ELR (cell line): ENCODE measurements at regions not wholly inside any gene's neighbourhood (a gene's known extent, or its start where the extent isn't known, plus 50 kb on each side); places are given as distances from the start of the nearest gene placed in this dataset.
A peak's percentile ranks its signal among the peaks of the same experiment; 100 is the strongest.
"Not testable (repeated sequence)": the region's sequence is repeated elsewhere in the genome, so short reads cannot be mapped to it uniquely, and the experiment has no call there.

Source experiments
- DNase-seq: peaks from one replicate; pipeline ENCODE4 v3.0.0-alpha.2; 2015; ENCODE audit warnings: low read depth

DNA sequence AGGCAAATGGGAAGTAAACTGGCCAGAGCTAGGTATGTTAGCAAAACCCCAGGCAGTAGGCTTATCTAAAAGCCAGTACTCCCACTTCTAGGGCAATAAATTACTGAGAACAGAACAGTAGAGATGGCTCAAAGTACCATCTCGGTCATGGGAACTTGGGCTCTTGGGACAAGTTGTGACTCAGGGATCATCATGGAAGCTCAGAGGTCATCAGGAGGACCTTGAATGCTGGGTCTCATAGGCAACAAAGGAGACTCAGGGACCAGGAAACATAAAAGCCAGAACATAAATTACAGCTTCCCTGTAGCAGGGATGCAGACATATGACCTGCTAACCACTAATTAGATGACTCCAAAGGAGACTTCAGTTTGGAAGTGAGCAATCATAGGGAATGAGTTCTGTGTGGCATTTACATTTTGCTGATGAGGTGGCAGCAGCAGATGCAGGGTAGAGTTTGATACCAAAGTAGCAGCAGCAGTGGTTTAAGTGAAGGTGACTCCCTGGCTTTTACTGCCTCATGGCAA, 97.6 kb upstream of the SCAF11 start:
- DNase-seq, result no peak

DNA sequence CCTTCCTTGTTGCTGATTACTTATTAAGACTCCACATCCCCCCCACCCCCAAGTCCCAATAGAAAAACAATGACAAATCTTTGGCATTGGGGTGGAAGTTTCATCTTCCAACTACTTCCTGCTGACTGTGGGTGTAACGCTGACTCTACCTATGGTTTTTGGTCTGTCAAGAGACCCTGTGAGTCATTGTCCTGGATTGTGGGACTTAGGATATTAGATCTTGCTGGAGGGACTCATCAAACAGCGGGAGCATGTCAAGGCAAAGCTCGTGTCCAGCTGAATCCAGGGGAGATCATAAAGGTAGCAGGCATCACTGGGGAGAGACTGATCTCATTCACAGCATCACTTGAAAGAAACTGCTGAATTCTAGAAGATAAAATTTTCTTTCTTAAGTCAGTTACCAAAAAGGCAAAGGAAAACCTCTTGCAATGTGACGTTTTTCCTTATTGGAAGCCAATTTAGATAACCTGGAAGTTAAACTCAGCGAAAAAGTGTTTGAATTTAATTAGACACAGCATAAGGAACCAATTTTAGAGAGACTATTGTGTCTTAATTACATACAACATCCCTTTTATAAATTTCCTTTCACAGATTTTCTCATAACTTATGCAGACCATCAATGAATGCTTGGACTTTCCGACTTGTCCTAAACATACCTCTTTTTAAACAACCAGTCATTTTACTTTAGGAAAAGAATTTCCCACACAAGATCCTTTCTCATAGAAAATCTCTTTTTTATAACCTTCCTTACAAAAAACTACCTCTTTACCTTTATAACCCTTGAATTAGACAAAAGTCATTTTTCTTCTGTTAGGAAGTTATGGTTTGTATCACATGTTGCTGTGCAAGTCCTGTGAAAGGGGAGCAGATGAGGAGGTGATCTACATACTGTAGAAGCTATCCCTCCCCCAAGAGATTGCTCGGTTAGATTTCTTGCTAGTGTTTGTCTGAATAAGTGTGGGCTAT, 94.6 kb upstream of the SCAF11 start:
- DNase-seq, result peak; percentile 14

DNA sequence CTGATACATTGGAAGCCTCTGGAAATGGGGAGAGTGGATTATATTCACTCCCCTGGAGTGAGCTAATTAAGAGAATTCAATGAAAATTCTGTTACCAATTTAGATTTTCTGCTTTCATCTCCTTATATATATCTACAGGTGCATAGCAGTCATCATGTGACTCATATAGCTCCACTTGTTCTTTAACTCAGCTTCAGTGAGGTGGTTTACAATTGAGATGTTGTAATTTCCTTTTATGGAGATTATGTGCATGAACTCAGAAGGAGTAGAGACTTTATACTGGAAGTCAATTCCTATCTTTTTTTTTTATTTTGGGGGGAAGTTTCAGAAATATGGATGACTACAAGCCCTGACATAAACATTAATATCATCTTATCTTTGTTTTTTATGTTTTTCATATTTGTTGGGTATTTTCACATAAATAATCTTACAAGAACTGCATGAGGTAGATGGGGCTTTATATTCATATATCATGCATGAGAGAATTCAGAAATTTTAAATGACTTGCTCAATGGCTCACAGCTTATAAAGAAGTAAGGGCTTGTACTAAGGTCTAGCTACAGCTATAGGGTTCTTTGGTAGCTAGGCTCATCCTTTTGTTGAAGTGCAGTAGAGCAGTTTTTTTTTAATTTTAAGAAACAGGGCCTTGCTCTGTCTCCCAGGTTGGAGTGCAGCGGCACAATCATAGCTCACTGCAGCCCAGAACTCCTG, 92.3 kb upstream of the SCAF11 start:
- DNase-seq, result no peak

DNA sequence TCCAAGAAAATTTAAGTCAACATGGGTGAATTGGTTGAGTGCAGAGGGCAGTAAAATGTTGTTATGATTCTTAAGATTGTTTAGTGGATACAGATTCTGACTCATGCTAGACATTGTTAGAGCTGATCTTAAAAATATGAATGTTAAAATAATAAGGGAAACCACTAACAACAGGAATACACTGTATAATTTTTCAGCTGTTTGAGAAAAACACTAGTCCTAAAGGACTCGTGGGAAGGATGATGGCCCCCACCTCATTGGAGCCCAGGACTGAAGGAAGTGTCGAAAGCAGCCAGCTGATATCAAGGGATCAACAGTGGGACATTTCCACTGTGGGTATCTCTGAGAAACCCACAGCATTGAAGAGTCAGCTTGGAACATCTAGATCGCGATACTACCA, 82.9 kb upstream of the SCAF11 start:
- no peak for DNase-seq

DNA sequence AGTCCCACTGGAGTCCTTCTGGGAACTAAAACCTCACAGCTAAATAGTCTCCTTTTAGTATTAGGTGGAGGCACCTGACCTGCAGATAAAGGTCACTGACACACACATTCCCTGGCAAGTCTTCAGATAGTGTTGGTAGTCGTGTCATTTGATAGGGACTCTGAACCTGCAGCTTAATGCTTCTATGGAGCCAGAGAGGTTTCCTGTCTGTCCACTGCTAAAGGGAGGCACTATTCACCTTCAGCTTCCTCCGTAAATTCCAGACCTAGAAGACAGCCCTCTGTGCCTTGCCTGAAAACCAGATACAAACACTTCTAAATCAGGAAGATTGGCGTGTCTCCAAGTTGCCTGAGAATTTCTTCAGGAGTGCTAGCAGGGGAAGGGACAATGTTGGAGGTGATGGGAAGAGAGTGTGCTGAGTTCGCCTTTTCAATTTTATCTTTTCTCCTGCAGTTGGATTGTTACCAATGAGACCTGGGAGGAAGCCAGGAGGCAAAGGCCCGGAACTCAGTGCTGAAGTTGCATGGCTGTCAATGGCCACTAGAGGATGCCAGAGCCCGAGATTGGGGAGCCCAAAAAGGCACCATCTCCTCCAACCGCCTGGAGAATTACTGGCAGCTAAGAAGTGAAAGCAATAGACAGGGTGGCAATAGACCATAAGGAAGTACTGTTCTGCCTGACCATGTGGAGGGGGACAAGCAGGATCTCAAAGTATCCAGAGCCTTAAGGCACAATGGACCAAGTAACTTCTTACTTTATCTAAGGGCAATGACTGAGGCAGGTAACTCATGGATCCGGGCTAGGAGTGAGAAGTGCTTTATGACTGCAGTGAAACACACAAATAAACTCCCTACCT, 81.6 kb upstream of the SCAF11 start:
- peak; percentile 79 for DNase-seq

DNA sequence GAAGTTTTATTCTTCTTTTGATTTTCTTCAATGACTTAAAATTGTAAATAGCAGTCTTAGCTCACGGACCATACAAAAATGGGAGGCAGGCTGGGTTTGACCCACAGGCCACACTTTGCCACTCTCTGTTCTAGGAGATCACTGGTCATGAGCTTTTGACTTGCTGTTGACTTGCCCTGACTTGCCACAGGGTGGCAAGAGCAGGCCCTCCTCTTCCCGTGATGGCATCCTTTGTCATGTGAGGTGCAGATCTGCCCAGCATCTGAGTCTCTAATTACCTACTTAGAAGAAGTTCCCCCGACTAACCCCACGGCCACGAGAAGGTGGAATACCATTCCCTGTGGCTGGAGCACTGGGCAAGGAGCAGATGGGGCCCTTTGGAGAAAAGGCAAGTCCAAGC, 81.0 kb upstream of the SCAF11 start:
- peak; percentile 18 for DNase-seq

DNA sequence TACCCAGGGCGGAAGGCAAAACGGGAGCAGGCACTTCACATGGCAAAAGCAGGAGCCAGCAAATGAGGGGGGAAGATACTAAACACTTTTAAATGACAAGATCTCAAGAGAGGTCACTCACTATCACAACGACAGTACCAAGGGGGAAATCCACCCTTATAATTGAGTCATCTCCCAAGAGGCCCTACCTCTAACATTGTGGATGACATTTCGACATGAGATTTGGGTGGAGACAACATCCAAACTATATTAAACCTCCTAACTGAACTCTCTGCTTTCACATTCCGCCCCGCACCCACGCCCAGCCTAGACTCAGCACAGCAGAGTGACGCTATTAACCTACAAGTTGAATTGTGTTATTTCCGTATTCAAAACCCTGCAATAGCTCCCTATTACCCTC, 76.7 kb upstream of the SCAF11 start:
- DNase-seq, result no peak

DNA sequence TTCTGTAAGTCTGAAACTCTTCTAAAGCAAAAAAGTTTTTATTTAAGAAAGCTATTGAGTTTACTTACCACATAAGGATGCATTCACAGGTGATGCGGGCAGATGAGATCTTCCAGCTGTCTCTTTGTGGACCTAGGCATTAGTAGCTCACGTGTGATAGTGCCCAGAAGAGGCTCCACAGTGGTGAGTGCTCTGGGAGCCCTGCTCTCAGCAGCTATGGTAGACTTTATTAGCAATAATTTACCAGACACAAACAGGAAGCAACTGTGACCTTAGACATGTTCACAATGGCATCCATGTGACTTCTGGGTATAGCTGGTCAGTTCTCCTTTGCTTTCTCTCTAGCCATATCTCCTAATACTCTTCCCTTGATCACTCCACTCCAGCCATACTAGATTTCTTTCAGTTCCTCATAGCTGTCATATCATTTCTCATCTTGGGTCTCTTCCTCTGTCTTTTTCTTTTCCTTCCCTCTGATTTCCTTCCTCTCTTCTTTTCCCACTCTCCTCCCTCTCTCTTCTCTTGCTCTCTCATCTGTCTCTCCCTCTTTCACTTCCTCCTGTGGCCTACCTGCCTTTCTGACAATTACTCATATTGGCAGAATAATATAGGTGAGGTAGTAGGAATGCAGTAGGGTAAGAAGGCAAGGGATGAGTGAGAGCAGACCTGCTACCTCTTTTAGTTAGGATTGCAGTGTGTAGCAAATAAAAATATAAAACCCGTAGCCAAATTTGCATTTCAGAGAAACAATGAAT, 75.2 kb upstream of the SCAF11 start:
- no peak for DNase-seq

DNA sequence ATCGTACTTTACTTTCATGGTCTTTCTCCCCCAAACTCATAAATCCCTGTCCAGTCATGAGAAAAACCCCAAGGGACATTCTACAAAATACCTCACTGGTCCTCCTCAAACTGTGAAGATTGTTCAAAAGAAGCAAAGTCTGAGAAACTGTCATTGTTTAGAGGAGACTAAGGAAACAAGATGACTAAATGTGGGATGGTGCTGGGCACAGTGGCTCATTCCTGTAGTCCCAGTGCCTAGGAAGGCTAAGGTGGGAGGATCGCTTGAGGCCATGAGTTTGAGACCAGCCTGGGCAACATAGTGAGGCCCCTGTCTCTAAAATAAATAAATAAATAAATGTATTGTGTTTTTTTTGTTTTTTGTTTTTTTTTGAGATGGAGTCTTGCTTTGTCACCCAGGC, 74.2 kb upstream of the SCAF11 start:
- DNase-seq, result no peak

DNA sequence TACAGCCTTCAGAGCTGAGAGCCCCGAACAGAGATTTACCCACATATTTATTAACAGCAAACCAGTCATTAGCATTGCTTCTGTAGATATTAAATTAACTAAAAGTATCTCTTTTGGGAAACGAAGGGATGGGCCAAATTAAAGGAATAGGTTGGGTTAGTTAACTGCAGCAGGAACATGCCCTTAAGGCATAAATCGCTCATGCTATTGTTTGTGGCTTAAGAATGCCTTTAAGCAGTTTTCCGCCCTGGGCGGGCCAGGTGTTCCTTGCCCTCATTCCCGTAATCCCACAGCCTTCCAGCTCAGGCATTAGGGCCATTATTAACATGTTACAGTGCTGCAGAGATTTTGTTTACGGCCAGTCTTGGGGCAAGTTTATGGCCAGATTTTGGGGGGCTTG, 68.3 kb upstream of the SCAF11 start:
- not testable (repeated sequence) for DNase-seq

DNA sequence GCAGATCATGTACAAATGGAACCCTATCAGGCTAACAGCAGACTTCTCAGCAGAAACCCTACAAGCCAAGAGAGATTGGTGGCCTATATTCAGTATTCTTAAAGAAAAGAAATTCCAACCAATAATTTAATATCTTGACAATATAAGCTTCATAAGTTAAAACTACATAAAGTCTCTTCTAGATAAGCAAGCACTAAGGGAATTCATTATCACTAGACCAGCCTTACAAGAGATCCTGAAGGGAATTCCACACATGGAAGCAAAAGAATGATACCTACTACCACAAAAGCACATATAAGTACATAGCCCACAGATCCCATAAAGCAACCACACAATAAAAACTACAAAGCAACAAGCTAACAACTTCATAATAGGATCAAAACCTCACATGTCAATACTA, 60.4 kb upstream of the SCAF11 start:
- DNase-seq, result no peak

DNA sequence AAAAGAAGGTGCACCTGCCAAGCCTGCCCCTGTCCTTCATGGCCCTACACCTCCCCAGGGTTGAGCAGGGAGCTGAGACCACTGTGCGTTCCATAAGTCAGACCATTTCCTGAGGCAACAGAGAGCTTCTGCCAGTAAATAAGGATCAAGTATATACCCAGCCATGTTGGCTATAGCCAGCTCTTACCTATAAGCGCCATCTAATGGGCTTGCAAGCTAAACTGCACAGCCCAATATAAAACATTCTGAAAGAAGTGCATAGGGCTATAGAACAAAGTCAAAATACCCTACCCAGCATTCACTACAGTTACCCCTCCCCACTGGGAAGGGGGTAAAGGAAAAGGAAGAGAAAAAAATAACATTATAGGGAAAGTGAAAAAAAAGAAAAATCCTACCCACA, 59.3 kb upstream of the SCAF11 start:
- DNase-seq, result peak; percentile 18

DNA sequence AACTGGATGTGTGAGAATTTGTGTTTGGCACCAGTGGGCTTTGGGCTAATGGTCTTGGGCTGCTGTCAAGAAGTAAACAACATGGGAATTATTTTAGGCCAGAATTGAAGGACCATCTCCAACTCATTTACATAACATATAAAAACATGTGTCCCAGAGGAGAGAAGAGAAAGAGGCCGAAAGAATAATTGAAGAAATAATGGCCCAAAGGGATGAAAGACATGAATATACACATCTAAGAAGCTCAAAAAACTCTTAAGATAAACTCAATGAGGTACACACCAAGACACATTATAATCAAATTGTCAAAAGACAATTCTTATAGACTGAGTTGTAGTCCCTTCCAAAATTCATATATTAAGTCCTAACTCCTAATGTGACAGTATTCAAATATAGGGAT, 56.1 kb upstream of the SCAF11 start:
- no peak for DNase-seq

DNA sequence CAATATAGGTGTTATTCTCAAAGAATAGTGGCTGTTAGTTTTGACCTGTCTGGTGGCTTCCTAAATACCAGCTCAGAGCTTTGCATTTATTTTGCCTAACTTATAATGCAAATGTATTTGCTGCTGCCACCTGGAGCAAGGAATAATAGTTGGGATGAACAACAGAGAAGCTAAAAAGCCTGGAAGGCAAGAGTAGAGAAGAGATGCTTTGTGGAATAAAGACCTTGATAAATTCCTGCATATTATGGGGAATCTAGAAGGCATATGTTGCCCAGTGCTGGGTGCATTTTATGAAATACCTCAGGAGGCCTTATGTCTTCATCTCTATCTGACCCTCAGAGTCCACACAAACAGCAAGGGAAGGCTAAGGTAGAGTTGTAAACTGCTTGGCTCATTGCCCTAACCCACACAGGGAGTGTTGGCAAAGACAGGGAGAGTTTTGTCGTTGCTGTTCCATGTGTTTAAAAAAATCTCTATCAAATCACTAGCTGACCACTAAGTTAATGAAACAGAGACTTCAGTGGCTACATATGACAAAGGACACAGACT, 53.7 kb upstream of the SCAF11 start:
- no peak for DNase-seq
